Natural killer cell treated with Interleukin-12 subunit alpha and Interleukin-12 subunit beta and Interleukin-15 and Interleukin-18, amount 100 ng/mL, for 72 hours (primary cell): ENCODE measurements at regions not wholly inside any gene's neighbourhood (a gene's known extent, or its start where the extent isn't known, plus 50 kb on each side); places are given as distances from the start of the nearest gene placed in this dataset.
A peak's percentile ranks its signal among the peaks of the same experiment; 100 is the strongest.

Experiments used
- ATAC-seq, 2 donors: fragments of 150-1000 bp; cut with Tn5 transposase in 1 of 2; sonication (Bioruptor Pico), chemical (Tn5 transposase) in 1 of 2; 2 replicates each; pipeline ENCODE4 v1.10.0; 2021
- DNase-seq: peaks from one replicate; pipeline ENCODE4 v3.0.0; 2022; ENCODE audit warnings: low spot score
- H3K27ac Mint-ChIP-seq, 2 donors: 1 replicate in 1 of 2; 2 replicates in 1 of 2; pipeline ENCODE4 v1.8.0; 2022; ENCODE audit warnings: mixed read lengths in 2 of 2, mild to moderate bottlenecking in 1 of 2, moderate library complexity in 1 of 2
- H3K27me3 Mint-ChIP-seq, 2 donors: 1 replicate in 1 of 2; 2 replicates in 1 of 2; pipeline ENCODE4 v1.8.0; 2022; ENCODE audit warnings: mixed read lengths in 2 of 2
- H3K36me3 Mint-ChIP-seq: one replicate; pipeline ENCODE4 v1.8.0; 2022; ENCODE audit warnings: mixed read lengths
- H3K4me1 Mint-ChIP-seq, 2 donors: 1 replicate in 1 of 2; 2 replicates in 1 of 2; pipeline ENCODE4 v1.8.0; 2022; ENCODE audit warnings: low read depth in 2 of 2, mixed read lengths in 2 of 2, mild to moderate bottlenecking in 1 of 2
- H3K4me3 Mint-ChIP-seq: one replicate; pipeline ENCODE4 v1.8.0; 2022; ENCODE audit warnings: mixed read lengths
- H3K9me3 Mint-ChIP-seq: 2 replicates; pipeline ENCODE4 v1.8.0; 2022; ENCODE audit warnings: mixed read lengths

GRCh38 chrX:110871839-110872238, 76.2 kb upstream of the CHRDL1 start:
- no peak overlapping the region for H3K27ac Mint-ChIP-seq
- no peak for ATAC-seq

GRCh38 chrX:110866421-110866820, 70.8 kb upstream of the CHRDL1 start:
- Mint-ChIP-seq H3K36me3 (no peaks in the 10 kb centered on the region), H3K27me3 (peaks cover 0 to 21% of the 10 kb centered on the region in 2 donors)

More at GRCh38 chrX:110871839-110872238, 76.2 kb upstream of the CHRDL1 start:
- Mint-ChIP-seq H3K4me1 (no peaks in the 10 kb centered on the region), H3K27me3 (no peaks in the 10 kb centered on the region), H3K36me3 (no peaks in the 10 kb centered on the region), H3K4me3 (no peak overlapping the region), H3K9me3 (no peaks in the 10 kb centered on the region)
- no peak for DNase-seq

GRCh38 chrX:110863883-110864282, 68.3 kb upstream of the CHRDL1 start:
- ATAC-seq (no peak), DNase-seq (no peak)
- Mint-ChIP-seq H3K27me3 (peaks cover 0 to 36% of the 10 kb centered on the region in 2 donors), H3K4me1 (no peaks in the 10 kb centered on the region), H3K27ac (no peak overlapping the region), H3K36me3 (no peaks in the 10 kb centered on the region), H3K4me3 (no peak overlapping the region), H3K9me3 (no peaks in the 10 kb centered on the region)

More at GRCh38 chrX:110866421-110866820, 70.8 kb upstream of the CHRDL1 start:
- no peak overlapping the region for H3K27ac Mint-ChIP-seq
- ATAC-seq: no peak
- no peak overlapping the region for H3K4me3 Mint-ChIP-seq
- no peak for DNase-seq
- H3K9me3 Mint-ChIP-seq: no peaks in the 10 kb centered on the region
- no peaks in the 10 kb centered on the region for H3K4me1 Mint-ChIP-seq

- H3K4me1 Mint-ChIP-seq: no peaks in the 10 kb centered on the region
- H3K4me3 Mint-ChIP-seq: no peak overlapping the region
- H3K9me3 Mint-ChIP-seq: no peaks in the 10 kb centered on the region
These were observed 62.9 kb upstream of the CHRDL1 start for GRCh38 chrX:110858565-110858964.

GRCh38 chrX:110853610-110854009, 58.0 kb upstream of the CHRDL1 start:
- Mint-ChIP-seq H3K4me1 (no peaks in the 10 kb centered on the region), H3K27me3 (peaks cover 5 to 25% of the 10 kb centered on the region in 2 donors), H3K36me3 (no peaks in the 10 kb centered on the region), H3K9me3 (no peaks in the 10 kb centered on the region), H3K27ac (no peak overlapping the region), H3K4me3 (no peak overlapping the region)
- ATAC-seq (peak in 1 of 2 donors; percentile 3), DNase-seq (no peak)

More at GRCh38 chrX:110858565-110858964, 62.9 kb upstream of the CHRDL1 start:
- H3K27ac Mint-ChIP-seq: no peak overlapping the region
- H3K27me3 Mint-ChIP-seq: peaks cover 5 to 41% of the 10 kb centered on the region in 2 donors
- DNase-seq (no peak), ATAC-seq (no peak)
- no peaks in the 10 kb centered on the region for H3K36me3 Mint-ChIP-seq

- Mint-ChIP-seq H3K27ac (no peak overlapping the region), H3K27me3 (peaks cover 0 to 23% of the 10 kb centered on the region in 2 donors), H3K9me3 (no peaks in the 10 kb centered on the region), H3K4me1 (peaks cover 0 to 3% of the 10 kb centered on the region in 2 donors), H3K4me3 (no peak overlapping the region), H3K36me3 (no peaks in the 10 kb centered on the region)
- no peak for DNase-seq
- no peak for ATAC-seq
These were observed 56.6 kb upstream of the CHRDL1 start for GRCh38 chrX:110852180-110852579.

GRCh38 chrX:110851780-110852179, 56.2 kb upstream of the CHRDL1 start:
- Mint-ChIP-seq H3K27ac (no peak overlapping the region), H3K4me3 (no peak overlapping the region), H3K27me3 (peaks cover 0 to 23% of the 10 kb centered on the region in 2 donors), H3K4me1 (peaks cover 0 to 3% of the 10 kb centered on the region in 2 donors), H3K36me3 (no peaks in the 10 kb centered on the region), H3K9me3 (no peaks in the 10 kb centered on the region)
- ATAC-seq: no peak
- DNase-seq: no peak

GRCh38 chrX:110847334-110847733, 51.7 kb upstream of the CHRDL1 start:
- ATAC-seq (peak in 1 of 2 donors; percentile 58), DNase-seq (no peak)
- Mint-ChIP-seq H3K27me3 (peaks cover 0 to 22% of the 10 kb centered on the region in 2 donors), H3K4me1 (peaks cover 0 to 3% of the 10 kb centered on the region in 2 donors), H3K4me3 (no peak overlapping the region), H3K9me3 (no peaks in the 10 kb centered on the region), H3K27ac (no peak overlapping the region), H3K36me3 (no peaks in the 10 kb centered on the region)

GRCh38 chrX:110846071-110846470, 50.5 kb upstream of the CHRDL1 start:
- Mint-ChIP-seq H3K27ac (no peak overlapping the region), H3K27me3 (peaks cover 0 to 22% of the 10 kb centered on the region in 2 donors), H3K4me1 (peaks cover 0 to 3% of the 10 kb centered on the region in 2 donors), H3K4me3 (no peak overlapping the region), H3K9me3 (no peaks in the 10 kb centered on the region), H3K36me3 (no peaks in the 10 kb centered on the region)
- ATAC-seq (no peak), DNase-seq (no peak)
